Pancreas (tissue), 10 donors: ENCODE measurements at regions not wholly inside any gene's neighbourhood (a gene's known extent, or its start where the extent isn't known, plus 50 kb on each side); places are given as distances from the start of the nearest gene placed in this dataset.

ENCODE experiments used
- ATAC-seq, 4 donors: fragments of 200-7000 bp; cut with Tn5 transposase; one replicate each; pipeline versions ENCODE4 v1.8.0 to v1.9.1; 2020; ENCODE audit warnings: mild to moderate bottlenecking in 4 of 4, moderate library complexity in 4 of 4
- DNase-seq, 6 donors: peaks; one replicate each; pipeline ENCODE4 v3.0.0-alpha.2; 2020
- FAIRE-seq: peaks from 2 replicates; lab custom pipeline; 2012; peaks lifted over from hg19 to GRCh38; lab: Jason Lieb, UNC
- H3K27ac ChIP-seq, 4 donors: fragments of 200-600 bp; sonication (generic); 1 replicate in 3 of 4; 2 replicates in 1 of 4; pipeline versions ENCODE4 v1.5.0 to v1.8.0; 2020
- H3K27me3 ChIP-seq, 4 donors: fragments of 200-600 bp; one replicate each; pipeline ENCODE4 v1.8.0; 2021
- H3K36me3 ChIP-seq, 3 donors: fragments of 200-600 bp; sonication (generic) in 1 of 3; one replicate each; pipeline versions ENCODE4 v1.5.0 to v1.8.0; 2020 to 2021
- H3K4me1 ChIP-seq, 3 donors: fragments of 200-600 bp; one replicate each; pipeline ENCODE4 v1.8.0; 2021
- H3K4me3 ChIP-seq, 4 donors: fragments of 200-600 bp; sonication (generic) in 2 of 4; one replicate each; pipeline versions ENCODE4 v1.5.0 to v1.8.0; 2020 to 2021
- H3K9me3 ChIP-seq, 4 donors: fragments of 200-600 bp; one replicate each; pipeline ENCODE4 v1.8.0; 2021
- WGBS, 2 donors: extraction: QIAGEN DNeasy Blood & Tissue Kit; methylation state at CpG; one replicate each; pipeline ENCODE4 v1.1.7; 2013; 5-methylcytosine and 5-hydroxymethylcytosine counted together
- intact Hi-C, 3 donors: fragments of 100-400 bp; cut with DNase I; formaldehyde crosslinking; loops; one replicate each; pipeline versions ENCODE4 v1.11.1 to v1.14.2; 2022
- TF ChIP-seq, protein P1 (sequence below), 4 donors: fragments of 200-600 bp; sonication (generic) in 3 of 4; IDR thresholded peaks; one replicate each; pipeline versions ENCODE4 v1.5.0 to v1.8.0; 2021; ENCODE audit warnings: antibody characterized with exemption in 4 of 4
- donor health status: healthy with polysubstance abuse.
- donor health status: DM: no; HTN: no; CAD: no; lungs with moderate emphysema.
- donor health status: DM: no; HTN: no; CAD: no.
- donor health status: control.
- donor health status: control.
- donor health status: Bipolar disorder and iron deficiency.
- donor health status: DM: yes; HTN: yes; CAD: no.
- donor health status: DM: no; HTN: no; CAD: no.
- donor health status: DM: no; HTN: no; CAD: no.
- donor health status: DM: yes; HTN: yes; CAD: no.

GRCh38 chr7:84354866-84355265 lies 160.3 kb upstream of the SEMA3A start:
- 60 to 67% methylated on average over 1 of the region's 1 CpG for WGBS, 2 donors
- DNase-seq (no peak), FAIRE-seq (no peak), ATAC-seq (no peak)
- Histone ChIP-seq H3K4me3 (no peak overlapping the region), H3K27ac (no peak overlapping the region), H3K9me3 (no peaks in the 10 kb centered on the region), H3K4me1 (no peaks in the 10 kb centered on the region), H3K27me3 (no peaks in the 10 kb centered on the region), H3K36me3 (no peaks in the 10 kb centered on the region)
- TF ChIP-seq, protein P1, sequence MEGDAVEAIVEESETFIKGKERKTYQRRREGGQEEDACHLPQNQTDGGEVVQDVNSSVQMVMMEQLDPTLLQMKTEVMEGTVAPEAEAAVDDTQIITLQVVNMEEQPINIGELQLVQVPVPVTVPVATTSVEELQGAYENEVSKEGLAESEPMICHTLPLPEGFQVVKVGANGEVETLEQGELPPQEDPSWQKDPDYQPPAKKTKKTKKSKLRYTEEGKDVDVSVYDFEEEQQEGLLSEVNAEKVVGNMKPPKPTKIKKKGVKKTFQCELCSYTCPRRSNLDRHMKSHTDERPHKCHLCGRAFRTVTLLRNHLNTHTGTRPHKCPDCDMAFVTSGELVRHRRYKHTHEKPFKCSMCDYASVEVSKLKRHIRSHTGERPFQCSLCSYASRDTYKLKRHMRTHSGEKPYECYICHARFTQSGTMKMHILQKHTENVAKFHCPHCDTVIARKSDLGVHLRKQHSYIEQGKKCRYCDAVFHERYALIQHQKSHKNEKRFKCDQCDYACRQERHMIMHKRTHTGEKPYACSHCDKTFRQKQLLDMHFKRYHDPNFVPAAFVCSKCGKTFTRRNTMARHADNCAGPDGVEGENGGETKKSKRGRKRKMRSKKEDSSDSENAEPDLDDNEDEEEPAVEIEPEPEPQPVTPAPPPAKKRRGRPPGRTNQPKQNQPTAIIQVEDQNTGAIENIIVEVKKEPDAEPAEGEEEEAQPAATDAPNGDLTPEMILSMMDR (IDR thresholded peaks at IDR 0.05) = no peak
- intact Hi-C loops = no loop called here

DNA sequence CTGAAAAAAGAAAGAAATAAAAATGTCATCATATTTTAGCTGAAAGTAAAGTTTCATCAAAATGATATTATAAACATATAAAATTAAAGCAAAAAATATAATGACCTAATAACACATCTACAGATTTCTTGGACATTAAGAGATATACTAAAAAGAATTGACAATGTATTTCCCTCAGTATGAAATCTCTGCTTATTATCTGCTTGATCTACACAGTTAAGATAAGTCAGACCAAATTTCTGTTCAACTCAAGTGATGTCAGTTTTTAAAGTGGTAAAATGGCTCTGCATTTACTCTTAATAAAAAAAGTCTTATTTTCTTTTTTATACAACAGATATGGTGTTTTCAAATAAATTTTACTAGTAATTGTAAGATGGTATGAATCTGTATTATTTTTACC lies 159.4 kb upstream of the SEMA3A start:
- no peak for ATAC-seq

DNA sequence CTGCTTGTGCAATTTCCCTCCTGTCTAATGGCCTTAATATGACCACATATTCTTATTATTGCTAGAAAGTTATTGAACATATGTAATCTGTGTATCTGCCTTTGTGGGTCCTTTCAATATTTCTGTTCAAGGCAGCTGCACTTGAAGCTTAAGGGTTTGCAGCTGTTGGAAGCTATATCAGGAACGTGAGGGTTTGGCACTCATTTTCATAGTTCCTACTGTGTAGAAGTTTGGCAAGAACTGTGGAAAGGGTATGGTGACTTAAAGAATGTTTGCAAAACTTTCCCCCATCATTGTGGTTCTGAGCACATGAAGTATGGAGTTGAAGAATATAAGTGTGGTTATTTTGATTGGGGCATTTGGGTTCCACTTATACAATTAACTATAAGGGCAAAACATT lies 144.7 kb upstream of the SEMA3A start:
- H3K4me3 ChIP-seq = no peak overlapping the region
- intact Hi-C loops = no loop called here
- H3K27ac ChIP-seq = no peak overlapping the region
- FAIRE-seq (no peak), DNase-seq (no peak), ATAC-seq (no peak)
- H3K27me3 ChIP-seq = no peaks in the 10 kb centered on the region
- TF ChIP-seq, protein P1 (IDR thresholded peaks at IDR 0.05) = no peak
- 45 to 51% methylated on average over 1 of the region's 1 CpG for WGBS, 2 donors
- no peaks in the 10 kb centered on the region for H3K36me3 ChIP-seq
- no peaks in the 10 kb centered on the region for H3K4me1 ChIP-seq
- no peaks in the 10 kb centered on the region for H3K9me3 ChIP-seq

More for the DNA sequence above, 159.4 kb upstream of the SEMA3A start:
- intact Hi-C loops = no loop called here
- Histone ChIP-seq H3K4me1 (no peaks in the 10 kb centered on the region), H3K27ac (no peak overlapping the region), H3K9me3 (no peaks in the 10 kb centered on the region), H3K4me3 (no peak overlapping the region), H3K36me3 (no peaks in the 10 kb centered on the region), H3K27me3 (no peaks in the 10 kb centered on the region)
- TF ChIP-seq, protein P1 (IDR thresholded peaks at IDR 0.05) = no peak
- FAIRE-seq (no peak), DNase-seq (no peak)

- intact Hi-C loops = no loop called here
- ATAC-seq (no peak), DNase-seq (no peak), FAIRE-seq (no peak)
- WGBS, 2 donors = 56 to 68% methylated on average over 2 of the region's 2 CpGs
- TF ChIP-seq, protein P1 (IDR thresholded peaks at IDR 0.05) = no peak
- H3K4me3 ChIP-seq = no peak overlapping the region
- no peaks in the 10 kb centered on the region for H3K4me1 ChIP-seq
- no peaks in the 10 kb centered on the region for H3K9me3 ChIP-seq
- H3K27ac ChIP-seq = no peak overlapping the region
- H3K27me3 ChIP-seq = no peaks in the 10 kb centered on the region
- H3K36me3 ChIP-seq = no peaks in the 10 kb centered on the region
Measured at GRCh38 chr7:84337429-84337828, 142.8 kb upstream of the SEMA3A start.

DNA sequence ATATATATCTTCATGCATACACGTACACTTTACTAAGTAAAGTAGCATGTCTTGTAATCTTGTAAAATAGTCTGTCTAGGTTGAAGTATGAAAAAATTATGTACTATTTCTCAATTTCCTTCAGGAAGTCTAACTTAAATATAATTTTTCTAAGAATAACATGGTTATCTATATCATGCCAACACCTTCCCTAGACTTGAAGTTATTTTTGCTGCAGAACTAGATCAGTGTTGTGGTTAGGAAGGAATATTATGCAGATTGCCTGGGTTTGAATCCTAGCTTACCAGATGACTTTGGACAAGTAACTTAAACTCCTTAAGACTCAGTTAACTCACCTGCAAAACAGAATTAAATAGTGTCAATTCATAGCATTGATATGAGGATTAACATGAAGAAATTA lies 142.2 kb upstream of the SEMA3A start:
- H3K9me3 ChIP-seq = no peaks in the 10 kb centered on the region
- H3K27me3 ChIP-seq = no peaks in the 10 kb centered on the region
- no peaks in the 10 kb centered on the region for H3K36me3 ChIP-seq
- ATAC-seq (no peak), DNase-seq (no peak), FAIRE-seq (no peak)
- H3K4me1 ChIP-seq = no peaks in the 10 kb centered on the region
- TF ChIP-seq, protein P1 (IDR thresholded peaks at IDR 0.05) = no peak
- no peak overlapping the region for H3K27ac ChIP-seq
- H3K4me3 ChIP-seq = no peak overlapping the region
- 86 to 88% methylated on average over 1 of the region's 1 CpG for WGBS, 2 donors
- intact Hi-C loops = no loop called here
